G401 (cell line): ENCODE measurements at regions not wholly inside any gene's neighbourhood (a gene's known extent, or its start where the extent isn't known, plus 50 kb on each side); places are given as distances from the start of the nearest gene placed in this dataset.

Experiments used
- DNase-seq: peaks from one replicate; pipeline ENCODE4 v3.0.0-alpha.2; 2015; ENCODE audit warnings: low spot score
- in situ Hi-C: cut with HindIII; loops from 2 replicates; pipeline ENCODE4 v1.10.0; 2016; ENCODE audit warnings: low sequenced_read_pairs, mixed read lengths

DNA sequence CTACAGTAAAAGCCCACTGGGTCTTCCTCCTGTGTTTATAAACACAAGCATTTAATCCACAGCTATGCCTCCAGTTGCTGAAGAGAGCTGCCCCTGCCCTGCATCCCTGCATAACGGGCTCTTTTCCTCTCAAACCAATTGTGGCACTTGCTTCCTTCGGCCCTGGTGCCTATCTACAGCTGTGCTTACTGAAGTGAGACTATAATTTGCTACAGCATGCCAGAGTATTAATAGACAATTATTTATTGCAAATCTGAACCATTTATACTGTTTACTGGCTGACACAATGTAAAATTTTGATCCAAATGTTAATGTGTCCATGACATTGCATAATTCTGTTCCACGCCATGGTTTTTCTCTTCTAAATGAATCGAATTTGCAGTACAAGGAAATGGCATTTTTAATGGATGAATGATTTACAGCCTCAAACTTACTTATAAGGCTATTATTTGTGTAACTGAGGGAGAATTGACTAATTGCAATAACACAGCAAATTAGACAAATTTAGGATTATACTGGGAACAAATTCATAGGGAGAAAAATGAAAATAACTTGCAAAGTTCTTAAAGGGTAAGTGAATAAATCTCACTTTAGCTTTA, 457.0 kb upstream of the HNRNPA3 start:
- in situ Hi-C loops: no loop called here
- DNase-seq: no peak

GRCh38 chr2:176758426-176758825, 454.2 kb upstream of the HNRNPA3 start:
- DNase-seq: no peak
- in situ Hi-C loops: no loop called here

DNA sequence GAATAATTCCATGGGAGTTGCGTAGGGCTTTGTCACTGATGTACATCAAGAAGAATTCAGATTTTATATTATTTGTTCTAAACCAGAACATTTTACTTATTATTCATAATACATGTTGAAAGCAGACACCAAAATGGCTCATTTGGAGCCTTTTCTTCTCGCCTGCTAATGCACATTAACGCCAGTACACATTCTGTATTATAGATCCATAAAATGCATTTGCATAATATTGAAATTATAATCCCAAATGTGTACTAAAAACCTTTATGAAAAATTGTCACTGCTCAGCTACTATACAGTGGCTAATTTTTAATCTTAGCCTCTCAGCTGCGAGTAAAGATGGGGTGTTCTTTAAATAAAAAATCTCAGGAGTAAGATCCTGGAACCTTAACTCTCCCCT, 452.2 kb upstream of the HNRNPA3 start:
- in situ Hi-C loops: no loop called here
- no peak for DNase-seq

- no peak for DNase-seq
- in situ Hi-C loops: no loop called here
Measured at GRCh38 chr2:176763130-176763529, 449.5 kb upstream of the HNRNPA3 start.

- in situ Hi-C loops: no loop called here
- DNase-seq: no peak
Measured at GRCh38 chr2:176763851-176764404, 448.7 kb upstream of the HNRNPA3 start.

DNA sequence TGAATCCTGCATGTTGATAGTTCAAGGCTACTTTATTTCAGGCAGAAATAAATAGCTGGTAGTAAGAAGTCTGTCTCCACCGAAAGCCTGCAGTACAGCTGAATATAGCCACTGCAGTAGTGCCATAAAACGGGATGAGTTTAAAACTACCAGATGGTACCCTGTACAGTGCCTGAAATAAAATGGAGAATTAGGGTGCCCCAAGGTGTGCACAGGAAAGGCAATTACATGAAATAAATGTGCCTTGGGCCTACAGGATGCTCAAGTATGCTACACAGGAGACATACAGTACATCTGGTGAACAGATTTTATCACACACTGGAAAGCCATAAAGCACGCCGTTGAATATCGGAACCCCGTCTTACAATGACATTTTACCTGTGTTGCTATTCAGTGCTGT, 447.7 kb upstream of the HNRNPA3 start:
- no peak for DNase-seq
- in situ Hi-C loops: no loop called here

DNA sequence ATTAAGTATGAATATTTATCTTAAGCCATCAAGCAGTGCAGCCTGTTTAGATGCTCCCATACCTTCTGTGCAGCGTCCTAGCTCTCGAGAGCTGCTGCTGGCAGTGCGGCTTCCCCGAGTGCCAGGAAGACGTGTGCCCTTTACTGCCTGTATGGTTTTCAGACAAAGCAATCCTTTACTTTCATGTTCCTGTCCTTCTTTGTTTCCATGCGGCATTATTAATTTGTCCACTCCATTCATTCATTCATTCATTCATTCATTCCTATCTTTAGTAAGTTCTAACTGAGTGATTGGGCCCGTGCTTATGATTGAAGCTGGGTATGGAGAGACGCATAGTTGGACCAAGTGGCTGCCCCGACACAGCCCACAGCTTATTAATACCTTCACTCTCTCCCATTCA, 446.6 kb upstream of the HNRNPA3 start:
- in situ Hi-C loops: no loop called here
- DNase-seq: no peak

- peak; percentile 2 for DNase-seq
- in situ Hi-C loops: no loop called here
Measured at GRCh38 chr2:176768185-176768584, 444.4 kb upstream of the HNRNPA3 start.

GRCh38 chr2:176769021-176769420, 443.6 kb upstream of the HNRNPA3 start:
- DNase-seq: no peak
- in situ Hi-C loops: no loop called here

DNA sequence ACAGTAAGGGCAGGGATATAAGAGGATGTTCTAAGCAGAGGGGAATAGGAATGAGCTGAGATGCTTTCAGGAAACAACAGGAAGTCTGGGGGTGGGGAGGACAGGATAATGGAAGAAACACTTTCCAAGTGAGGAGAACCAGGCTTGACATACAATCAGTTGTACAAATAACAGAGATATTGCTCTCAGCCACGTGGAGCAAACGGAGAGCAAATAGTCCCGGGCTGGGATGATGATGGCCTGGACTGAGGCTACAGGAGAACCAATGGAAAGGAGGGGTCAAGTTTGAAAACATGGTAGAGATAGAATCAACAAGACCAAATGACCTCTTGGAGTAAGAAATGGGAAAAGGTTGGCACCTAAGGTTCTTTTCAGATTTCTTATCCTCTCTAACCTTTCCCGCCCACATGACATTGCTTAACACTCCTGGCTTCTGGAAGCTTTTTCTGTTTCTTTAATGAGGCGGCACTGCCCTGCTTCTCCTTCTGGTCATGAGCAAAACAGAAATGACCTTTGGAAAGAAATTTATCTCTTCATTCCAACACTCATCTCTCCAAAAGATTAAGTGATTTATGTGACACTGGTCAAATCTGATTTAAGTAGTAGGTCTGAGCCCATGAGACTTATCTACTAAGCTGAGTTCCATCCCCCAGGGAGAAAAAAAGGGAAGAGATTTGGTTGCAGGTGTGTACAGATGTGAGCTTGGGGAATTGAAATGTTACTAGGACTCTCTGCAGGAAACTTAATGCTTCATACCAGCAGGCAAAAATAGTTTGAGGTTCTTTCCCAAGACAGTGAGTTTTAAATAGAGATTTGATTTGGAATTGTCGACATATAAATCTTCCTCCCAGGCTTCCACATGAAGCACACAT, 442.9 kb upstream of the HNRNPA3 start:
- in situ Hi-C loops: no loop called here

DNA sequence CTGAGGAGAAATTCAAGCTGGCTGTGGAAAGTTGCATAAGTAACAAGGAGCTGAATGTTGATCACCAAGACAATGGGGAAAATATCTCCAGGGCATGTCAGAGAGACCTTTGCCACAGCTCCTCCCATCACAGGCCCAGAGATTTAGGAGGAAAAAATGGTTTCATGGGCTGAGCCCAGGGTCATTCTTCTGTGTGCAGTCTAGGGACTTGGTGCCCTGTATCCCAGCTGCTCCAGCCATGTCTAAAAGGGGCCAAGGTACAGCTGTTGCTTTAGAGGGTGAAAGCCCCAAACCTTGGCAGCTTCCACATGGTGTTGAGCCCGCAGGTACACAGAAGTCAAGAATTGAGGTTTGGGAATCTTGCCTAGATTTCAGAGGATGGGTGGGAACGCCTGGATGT, 439.8 kb upstream of the HNRNPA3 start:
- in situ Hi-C loops: no loop called here
- no peak for DNase-seq

More for the DNA sequence above, 442.9 kb upstream of the HNRNPA3 start:
- DNase-seq: no peak

- in situ Hi-C loops: no loop called here
- no peak for DNase-seq
Measured at GRCh38 chr2:176774766-176775451, 437.7 kb upstream of the HNRNPA3 start.

DNA sequence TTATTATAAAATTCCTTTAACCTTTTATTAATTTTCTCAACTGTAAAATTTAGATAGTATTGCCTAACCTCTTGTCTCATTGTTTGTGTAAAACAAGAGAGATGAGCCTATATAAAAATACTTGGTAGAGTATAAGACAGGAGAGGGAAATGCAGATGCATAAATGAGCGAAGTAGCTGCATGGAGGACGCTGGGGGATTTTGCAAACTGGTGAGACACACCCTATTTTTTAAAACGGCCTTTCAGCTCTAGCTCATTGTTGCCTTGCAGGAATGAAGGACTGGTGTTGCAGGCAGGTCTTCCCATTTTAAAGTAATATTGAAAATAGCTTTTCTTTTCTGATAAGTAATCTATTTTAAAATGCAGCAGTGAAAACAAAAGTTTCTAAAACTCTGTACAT, 435.3 kb upstream of the HNRNPA3 start:
- in situ Hi-C loops: no loop called here
- no peak for DNase-seq

GRCh38 chr2:176779917-176780316, 432.7 kb upstream of the HNRNPA3 start:
- in situ Hi-C loops: no loop called here
- no peak for DNase-seq

DNA sequence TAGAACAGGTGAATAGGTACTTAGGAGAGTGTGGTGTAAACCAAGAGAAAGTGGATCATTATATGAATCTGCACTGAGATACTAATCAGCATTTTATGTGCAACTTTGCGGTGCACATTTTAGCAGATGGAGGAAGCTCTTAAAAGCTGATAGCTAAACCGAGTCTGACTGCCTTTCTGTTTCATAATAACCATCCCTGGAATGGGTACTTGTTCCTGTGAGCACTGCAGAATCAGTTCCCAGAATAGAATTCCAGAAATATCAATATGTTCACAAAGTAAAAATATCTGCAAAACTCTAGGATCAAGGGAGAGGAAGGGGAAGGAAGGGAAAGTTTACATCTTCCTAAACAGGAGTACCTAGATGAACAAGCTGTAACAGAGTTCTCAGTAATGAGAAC, 432.2 kb upstream of the HNRNPA3 start:
- no peak for DNase-seq
- in situ Hi-C loops: no loop called here

- in situ Hi-C loops: no loop called here
- DNase-seq: no peak
Measured at GRCh38 chr2:176781570-176782217, 430.9 kb upstream of the HNRNPA3 start.

DNA sequence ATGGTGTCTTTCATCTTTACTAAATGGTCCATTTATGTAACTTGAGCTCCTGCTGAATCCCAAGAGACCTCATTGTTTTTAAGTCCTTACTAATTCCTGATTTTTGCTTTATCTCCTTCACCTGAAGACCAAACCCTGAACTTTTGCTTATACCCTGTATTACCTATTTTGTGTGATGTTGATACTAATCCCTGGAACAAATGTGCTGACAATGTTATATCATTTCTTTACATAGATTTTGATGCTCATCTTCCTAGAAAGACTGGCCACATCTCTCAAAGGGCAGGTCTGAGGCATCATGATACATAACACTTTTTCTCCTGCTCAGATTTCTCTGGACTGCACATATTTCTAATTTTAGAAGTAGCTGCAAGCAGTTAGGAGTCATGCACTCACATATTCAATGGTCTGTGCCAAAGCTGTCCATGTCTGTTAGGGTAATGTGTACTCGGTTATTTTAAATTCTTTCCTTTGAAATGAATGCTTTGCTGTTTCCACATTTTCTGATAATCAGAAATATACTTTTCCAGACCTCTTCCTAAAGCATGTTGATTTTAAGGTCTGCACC, 427.9 kb upstream of the HNRNPA3 start:
- in situ Hi-C loops: no loop called here
- no peak for DNase-seq

DNA sequence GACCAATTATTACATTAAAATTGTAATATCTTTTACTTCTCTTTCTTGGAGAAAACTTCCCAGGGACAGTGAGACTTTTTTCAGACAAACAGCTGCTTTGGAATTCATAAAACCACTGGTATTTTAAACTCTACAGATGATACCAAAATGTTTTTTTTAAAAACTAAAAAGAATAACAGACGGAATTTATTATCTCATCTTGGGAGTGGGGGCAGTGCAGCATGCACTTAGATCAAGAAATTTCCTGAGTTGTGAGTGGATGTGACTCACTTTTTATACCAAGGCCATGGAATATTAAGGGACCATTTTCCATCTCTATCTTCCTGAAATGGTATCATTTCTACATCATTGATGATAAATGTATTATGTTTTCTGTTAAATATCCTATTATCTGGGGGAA, 422.8 kb upstream of the HNRNPA3 start:
- no peak for DNase-seq

DNA sequence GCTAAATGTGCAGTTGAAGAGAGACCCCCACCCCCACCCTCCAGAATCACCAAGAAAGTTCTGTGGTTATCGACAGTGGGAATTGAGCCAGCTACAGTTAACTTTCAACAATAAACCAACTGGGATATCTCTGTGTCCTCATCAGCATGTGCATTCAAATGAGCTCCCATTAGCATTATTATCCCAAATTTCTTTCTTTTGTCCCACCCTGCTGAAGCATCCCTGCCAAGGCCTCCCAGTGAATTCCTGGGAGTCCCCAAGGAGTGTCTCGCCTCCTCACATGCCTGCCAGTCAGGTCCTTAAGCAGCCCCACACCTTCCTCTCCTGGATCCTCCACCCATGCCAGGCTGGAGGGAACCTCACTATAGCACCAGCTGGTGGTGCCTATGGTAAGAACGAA, 422.1 kb upstream of the HNRNPA3 start:
- in situ Hi-C loops: no loop called here
- no peak for DNase-seq

More for the DNA sequence above, 422.8 kb upstream of the HNRNPA3 start:
- in situ Hi-C loops: no loop called here
